ENCODE measurements at regions not wholly inside any gene's neighbourhood (a gene's known extent, or its start where the extent isn't known, plus 50 kb on each side); places are given as distances from the start of the nearest gene placed in this dataset.

GRCh38 chr1:69410457-69410850 lies 157.3 kb upstream of the LRRC7 start:
- TF ChIP-seq, protein P1, sequence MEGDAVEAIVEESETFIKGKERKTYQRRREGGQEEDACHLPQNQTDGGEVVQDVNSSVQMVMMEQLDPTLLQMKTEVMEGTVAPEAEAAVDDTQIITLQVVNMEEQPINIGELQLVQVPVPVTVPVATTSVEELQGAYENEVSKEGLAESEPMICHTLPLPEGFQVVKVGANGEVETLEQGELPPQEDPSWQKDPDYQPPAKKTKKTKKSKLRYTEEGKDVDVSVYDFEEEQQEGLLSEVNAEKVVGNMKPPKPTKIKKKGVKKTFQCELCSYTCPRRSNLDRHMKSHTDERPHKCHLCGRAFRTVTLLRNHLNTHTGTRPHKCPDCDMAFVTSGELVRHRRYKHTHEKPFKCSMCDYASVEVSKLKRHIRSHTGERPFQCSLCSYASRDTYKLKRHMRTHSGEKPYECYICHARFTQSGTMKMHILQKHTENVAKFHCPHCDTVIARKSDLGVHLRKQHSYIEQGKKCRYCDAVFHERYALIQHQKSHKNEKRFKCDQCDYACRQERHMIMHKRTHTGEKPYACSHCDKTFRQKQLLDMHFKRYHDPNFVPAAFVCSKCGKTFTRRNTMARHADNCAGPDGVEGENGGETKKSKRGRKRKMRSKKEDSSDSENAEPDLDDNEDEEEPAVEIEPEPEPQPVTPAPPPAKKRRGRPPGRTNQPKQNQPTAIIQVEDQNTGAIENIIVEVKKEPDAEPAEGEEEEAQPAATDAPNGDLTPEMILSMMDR (IDR thresholded peaks at IDR 0.05; ENCODE audit: low read length) = no peak
- no peak for TF ChIP-seq EZH2 (IDR thresholded peaks at IDR 0.05; ENCODE audit: borderline replicate concordance, low read length)
